H9 (cell line): ENCODE measurements at regions not wholly inside any gene's neighbourhood (a gene's known extent, or its start where the extent isn't known, plus 50 kb on each side); places are given as distances from the start of the nearest gene placed in this dataset.
A peak's percentile ranks its signal among the peaks of the same experiment; 100 is the strongest.

ENCODE experiments used
- DNase-seq: peaks from one replicate; pipeline ENCODE4 v3.0.0-alpha.2; 2017
- H2AFZ ChIP-seq: one replicate; pipeline ENCODE4 v1.6.1; 2013; ENCODE audit warnings: mild to moderate bottlenecking, low read length, control low read depth, moderate library complexity
- H2AK5ac ChIP-seq: 2 replicates; pipeline ENCODE4 v1.6.1; 2013; ENCODE audit warnings: low read length, control low read depth, mixed read lengths; ENCODE audit not compliant: insufficient read length
- H2BK120ac ChIP-seq: one replicate; pipeline ENCODE4 v1.6.1; 2013; ENCODE audit warnings: low read depth, mild to moderate bottlenecking, low read length, control low read depth, inconsistent platforms; ENCODE audit not compliant: poor library complexity, severe bottlenecking
- H2BK12ac ChIP-seq: 2 replicates; pipeline ENCODE4 v1.6.1; 2013; ENCODE audit warnings: low read length, control low read depth, mixed read lengths, low read depth; ENCODE audit not compliant: insufficient read length
- H2BK15ac ChIP-seq: 2 replicates; pipeline ENCODE4 v1.6.1; 2013; ENCODE audit warnings: low read depth, low read length, control low read depth
- H2BK20ac ChIP-seq: one replicate; pipeline ENCODE4 v1.6.1; 2013; ENCODE audit warnings: low read depth, mild to moderate bottlenecking, low read length, control low read depth, inconsistent platforms; ENCODE audit not compliant: poor library complexity, severe bottlenecking
- H2BK5ac ChIP-seq: 2 replicates; pipeline ENCODE4 v1.6.1; 2013; ENCODE audit warnings: low read length, control low read depth, mixed read lengths; ENCODE audit not compliant: insufficient read length
- H3K14ac ChIP-seq: 2 replicates; pipeline ENCODE4 v1.6.1; 2013; ENCODE audit warnings: low read length, control low read depth; ENCODE audit not compliant: insufficient read depth
- H3K18ac ChIP-seq: 2 replicates; pipeline ENCODE4 v1.6.1; 2013; ENCODE audit warnings: low read depth, mild to moderate bottlenecking, mixed read lengths, low read length, control low read depth; ENCODE audit not compliant: insufficient read length
- H3K23ac ChIP-seq: 2 replicates; pipeline ENCODE4 v1.6.1; 2013; ENCODE audit warnings: low read length, control low read depth, mixed read lengths, low read depth; ENCODE audit not compliant: insufficient read length
- H3K23me2 ChIP-seq: 2 replicates; pipeline ENCODE4 v1.6.1; 2013; ENCODE audit warnings: low read depth, mild to moderate bottlenecking, mixed read lengths, low read length, control low read depth; ENCODE audit not compliant: insufficient read length, poor library complexity, severe bottlenecking
- H3K27ac ChIP-seq: 2 replicates; pipeline ENCODE4 v1.5.1; 2013; ENCODE audit warnings: low read length, control low read depth, mixed read lengths, low read depth; ENCODE audit not compliant: insufficient read length
- H3K27me3 ChIP-seq: 2 replicates; pipeline ENCODE4 v1.6.1; 2013; ENCODE audit warnings: low read length, control low read depth, inconsistent platforms; ENCODE audit not compliant: insufficient read depth
- H3K4ac ChIP-seq: 2 replicates; pipeline ENCODE4 v1.6.1; 2013; ENCODE audit warnings: low read depth, mild to moderate bottlenecking, control low read depth, inconsistent platforms, low read length, moderate library complexity
- H3K4me1 ChIP-seq: 2 replicates; pipeline ENCODE4 v1.6.1; 2013; ENCODE audit warnings: low read length, control low read depth, inconsistent platforms; ENCODE audit not compliant: insufficient read depth
- H3K4me2 ChIP-seq: 2 replicates; pipeline ENCODE4 v1.6.1; 2013; ENCODE audit warnings: low read length, control low read depth, mixed read lengths; ENCODE audit not compliant: insufficient read length, insufficient read depth
- H3K56ac ChIP-seq: 2 replicates; pipeline ENCODE4 v1.6.1; 2013; ENCODE audit warnings: low read depth, mild to moderate bottlenecking, mixed read lengths, low read length, control low read depth; ENCODE audit not compliant: insufficient read length
- H3K79me1 ChIP-seq: 2 replicates; pipeline ENCODE4 v1.6.1; 2013; ENCODE audit warnings: low read depth, mild to moderate bottlenecking, moderate library complexity, low read length, control low read depth, inconsistent platforms; ENCODE audit not compliant: insufficient read depth, poor library complexity, severe bottlenecking
- H3K79me2 ChIP-seq: 2 replicates; pipeline ENCODE4 v1.6.1; 2013; ENCODE audit warnings: low read length, control low read depth, inconsistent platforms; ENCODE audit not compliant: insufficient read depth
- H3K9ac ChIP-seq: 2 replicates; pipeline ENCODE4 v1.6.1; 2013; ENCODE audit warnings: low read length, control low read depth, mixed read lengths; ENCODE audit not compliant: insufficient read length; ENCODE audit errors: extremely low read depth
- H3K9me3 ChIP-seq: one replicate; pipeline ENCODE4 v1.6.1; 2013; ENCODE audit warnings: low read depth, low read length, inconsistent platforms; ENCODE audit not compliant: control insufficient read depth
- H3T11ph ChIP-seq: one replicate; pipeline ENCODE4 v1.6.1; 2013; ENCODE audit warnings: mild to moderate bottlenecking, low read length, control low read depth, inconsistent platforms
- H4K20me1 ChIP-seq: one replicate; pipeline ENCODE4 v1.6.1; 2013; ENCODE audit not compliant: control insufficient read depth, insufficient read length, insufficient read depth
- H4K5ac ChIP-seq: 2 replicates; pipeline ENCODE4 v1.6.1; 2013; ENCODE audit warnings: low read depth, mild to moderate bottlenecking, mixed read lengths, low read length, control low read depth; ENCODE audit not compliant: insufficient read length
- H4K8ac ChIP-seq: replicated peaks from 2 replicates; pipeline ENCODE4 v1.6.1; 2013; ENCODE audit warnings: low read length, control low read depth, mixed read lengths, low read depth; ENCODE audit not compliant: insufficient read length
- H4K91ac ChIP-seq: 2 replicates; pipeline ENCODE4 v1.6.1; 2013; ENCODE audit warnings: low read depth, mild to moderate bottlenecking, moderate library complexity, mixed read lengths, low read length, control low read depth; ENCODE audit not compliant: insufficient read length
- H3K27ac Mint-ChIP-seq, 3 experiments: 2 replicates in 2 of 3; 3 replicates in 1 of 3; pipeline ENCODE4 v1.8.0; 2020 to 2021; ENCODE audit warnings: mixed read lengths in 3 of 3, mild to moderate bottlenecking in 1 of 3, moderate library complexity in 1 of 3
- H3K27me3 Mint-ChIP-seq: 2 replicates; pipeline ENCODE4 v1.8.0; 2021; ENCODE audit warnings: low read depth, mild to moderate bottlenecking, moderate library complexity, mixed read lengths
- H3K36me3 Mint-ChIP-seq, 3 experiments: 2 replicates in 2 of 3; 3 replicates in 1 of 3; pipeline ENCODE4 v1.8.0; 2020 to 2021; ENCODE audit warnings: low read depth in 3 of 3, mixed read lengths in 3 of 3; ENCODE audit not compliant: insufficient read depth in 1 of 3
- H3K4me1 Mint-ChIP-seq, 2 experiments: 2 replicates each; pipeline ENCODE4 v1.8.0; 2020; ENCODE audit warnings: mixed read lengths in 2 of 2
- H3K4me3 Mint-ChIP-seq, 2 experiments: 2 replicates in 1 of 2; 3 replicates in 1 of 2; pipeline ENCODE4 v1.8.0; 2020 to 2021; ENCODE audit warnings: mild to moderate bottlenecking in 2 of 2, mixed read lengths in 2 of 2, moderate library complexity in 1 of 2
- H3K9me3 Mint-ChIP-seq, 2 experiments: 2 replicates in 1 of 2; 3 replicates in 1 of 2; pipeline ENCODE4 v1.8.0; 2020; ENCODE audit warnings: mild to moderate bottlenecking in 2 of 2, mixed read lengths in 2 of 2, moderate library complexity in 1 of 2
- CTCF ChIP-seq: fragments of 200-600 bp; sonication (generic); conservative IDR thresholded peaks from 3 replicates; pipeline ENCODE4 v1.8.0; 2021; ENCODE audit warnings: antibody characterized with exemption, mild to moderate bottlenecking
- WGBS: extraction: QIAGEN DNeasy Blood & Tissue Kit; methylation state at CpG from one replicate; pipeline ENCODE4 v1.1.7; 2013; ENCODE audit warnings: missing lambda C conversion rate, low lambda C conversion rate, mixed read lengths; ENCODE audit not compliant: insufficient read length; ENCODE audit errors: extremely low coverage; 5-methylcytosine and 5-hydroxymethylcytosine counted together

- Histone ChIP-seq H4K8ac (no peak overlapping the region), H3K23ac (no peak overlapping the region), H3K4me2 (no peak overlapping the region), H4K20me1 (no peaks in the 10 kb centered on the region), H3K27me3 (no peaks in the 10 kb centered on the region), H3K9me3 (no peaks in the 10 kb centered on the region), H3K18ac (no peak overlapping the region), H2BK12ac (no peak overlapping the region), H4K5ac (no peak overlapping the region), H3K56ac (no peak overlapping the region), H2BK20ac (no peak overlapping the region), H3K4ac (no peak overlapping the region), H2BK5ac (no peak overlapping the region), H2AK5ac (no peak overlapping the region), H2BK120ac (no peak overlapping the region), H2AFZ (no peak overlapping the region), H3T11ph (no peak overlapping the region), H4K91ac (no peak overlapping the region), H3K79me1 (no peaks in the 10 kb centered on the region), H3K14ac (no peak overlapping the region), H3K79me2 (no peaks in the 10 kb centered on the region), H2BK15ac (no peak overlapping the region), H3K23me2 (no peaks in the 10 kb centered on the region), H3K9ac (peak overlapping the region; percentile 4), H3K27ac (no peak overlapping the region), H3K4me1 (no peaks in the 10 kb centered on the region)
- DNase-seq = no peak
- Mint-ChIP-seq H3K4me1 (peaks cover 23 to 25% of the 10 kb centered on the region in 2 experiments), H3K9me3 (peaks cover 10 to 14% of the 10 kb centered on the region in 2 experiments), H3K27me3 (no peaks in the 10 kb centered on the region; the same call in none of the 2 replicates), H3K27ac (peak overlapping the region in 1 of 3 experiments; percentile 83; a peak in 3 of 7 replicates), H3K36me3 (peaks cover 0 to 19% (median 9%) of the 10 kb centered on the region in 3 experiments; a peak in 5 of 7 replicates), H3K4me3 (no peak overlapping the region; a peak in 1 of 5 replicates)
- no CpG with 5 or more reads among the region's 3 CpGs for WGBS
- no peak for TF ChIP-seq CTCF
These were observed 853.4 kb downstream of the NCAM2 start for GRCh38 chr21:21851657-21852056.
